Stimulated activated CD8-positive, alpha-beta memory T cell treated with anti-CD3 and anti-CD28 coated beads, Interleukin-15, amount 100 ng/mL, for 4 hours (primary cell): ENCODE measurements at regions not wholly inside any gene's neighbourhood (a gene's known extent, or its start where the extent isn't known, plus 50 kb on each side); places are given as distances from the start of the nearest gene placed in this dataset.

Experiments used
- DNase-seq, 2 donors: peaks; one replicate each; pipeline ENCODE4 v3.0.0-alpha.2; 2020; ENCODE audit warnings: low read depth in 2 of 2

- no peak for DNase-seq
Observed at GRCh38 chr16:79865918-79866317, 265.4 kb upstream of the MAF start.

DNA sequence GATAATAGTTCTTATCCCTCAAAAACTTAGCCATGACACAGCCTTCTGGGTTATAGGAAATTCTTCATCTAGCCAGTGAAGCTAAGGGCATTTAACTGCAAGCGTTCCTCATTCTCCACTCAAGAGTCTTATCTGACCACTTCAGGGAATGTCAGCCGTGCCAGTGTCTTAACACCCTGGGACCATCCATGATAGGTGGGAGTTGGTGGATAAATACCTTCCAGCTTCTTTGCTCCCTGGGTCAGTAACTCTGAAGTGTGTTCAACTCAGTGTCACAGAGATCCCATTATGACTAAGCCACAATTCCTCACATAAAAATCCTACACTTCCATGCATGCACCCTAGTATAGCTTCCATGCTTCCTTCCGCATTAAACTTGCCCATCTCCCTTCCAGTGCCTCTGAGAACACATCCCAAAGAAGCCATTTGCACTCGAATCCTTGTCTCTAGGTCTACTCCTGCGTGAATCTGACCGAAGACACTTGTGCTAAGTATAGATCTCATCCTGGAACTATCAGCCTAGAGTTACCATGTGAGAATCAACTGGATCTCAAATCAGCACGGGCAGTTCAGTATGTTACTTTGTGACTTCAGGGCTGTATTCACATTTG is 264.3 kb upstream of the MAF start:
- DNase-seq = no peak

DNA sequence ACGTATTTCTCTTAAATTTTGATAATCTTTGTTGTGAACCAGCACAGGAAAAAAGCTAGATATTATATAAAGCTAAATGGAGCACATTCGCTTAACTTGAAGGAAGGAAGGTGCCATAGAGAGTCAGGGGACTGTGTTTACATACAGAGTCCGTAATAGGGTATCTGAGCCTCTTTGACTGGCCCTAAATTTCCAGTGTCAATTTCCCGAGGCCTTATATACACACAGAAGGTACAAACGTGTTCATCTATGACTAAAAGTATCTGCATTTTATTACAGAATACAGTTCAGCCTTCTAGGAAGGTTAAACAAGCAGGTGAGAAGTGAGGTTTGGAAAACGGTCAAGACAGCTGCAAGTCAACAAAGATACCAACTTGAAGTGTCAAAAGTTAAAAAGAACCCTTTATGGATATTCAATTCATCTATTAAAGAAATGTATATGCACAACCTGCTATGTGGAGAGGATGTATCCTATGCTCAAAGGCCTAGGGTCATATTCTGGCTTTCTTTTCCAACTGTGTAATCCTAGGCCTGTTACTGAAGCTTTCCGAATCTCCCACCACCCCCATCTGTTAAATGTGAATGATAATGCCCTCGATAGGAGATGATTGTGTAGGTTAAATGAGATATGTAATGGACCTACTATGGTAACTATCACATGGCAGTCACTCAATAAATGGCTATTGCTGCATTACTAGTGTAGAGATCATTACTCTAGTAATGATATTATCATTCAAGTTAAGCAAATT is 263.7 kb upstream of the MAF start:
- no peak for DNase-seq

DNA sequence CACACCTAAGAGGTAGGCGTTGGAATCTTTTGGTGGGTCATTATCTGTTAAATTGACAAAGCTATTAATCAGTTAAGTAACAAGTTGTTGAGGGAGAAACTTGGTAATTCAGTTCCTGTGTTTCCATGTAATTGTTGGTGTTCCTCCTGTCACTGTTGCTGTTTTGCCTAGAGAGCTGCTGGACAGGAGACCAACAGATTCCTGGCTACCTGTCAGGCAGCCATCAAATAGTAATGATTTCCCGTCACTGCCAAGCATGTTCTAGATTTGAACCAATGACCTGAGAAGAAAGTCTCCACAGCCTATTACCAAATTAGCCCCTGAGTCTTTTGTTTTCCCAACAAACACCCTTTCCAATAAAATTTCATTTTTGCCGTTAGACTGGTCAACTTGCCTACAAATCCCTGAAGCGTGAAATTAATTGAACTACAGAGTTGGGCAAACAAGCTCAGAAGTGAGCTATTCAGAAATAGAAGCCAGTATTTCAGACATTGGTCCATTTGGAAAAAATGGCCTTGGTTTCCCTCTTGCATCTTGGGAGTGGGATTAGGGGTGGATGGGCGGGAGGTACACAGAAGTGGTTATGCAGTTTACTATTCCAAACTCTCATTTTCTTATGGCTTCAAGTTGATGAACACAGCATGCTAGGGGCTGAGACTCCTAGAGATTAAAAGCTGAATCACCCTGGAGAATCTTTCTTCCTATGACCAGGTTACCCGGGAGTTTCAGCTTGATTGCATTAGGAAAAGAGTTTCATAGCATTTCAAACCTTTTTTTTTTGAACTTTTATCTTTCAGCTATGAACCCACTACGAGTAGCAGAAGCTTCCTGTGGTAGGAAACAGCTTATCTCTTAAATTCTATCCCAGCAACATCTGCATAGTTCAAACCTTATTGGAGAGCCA is 262.8 kb upstream of the MAF start:
- no peak for DNase-seq

DNA sequence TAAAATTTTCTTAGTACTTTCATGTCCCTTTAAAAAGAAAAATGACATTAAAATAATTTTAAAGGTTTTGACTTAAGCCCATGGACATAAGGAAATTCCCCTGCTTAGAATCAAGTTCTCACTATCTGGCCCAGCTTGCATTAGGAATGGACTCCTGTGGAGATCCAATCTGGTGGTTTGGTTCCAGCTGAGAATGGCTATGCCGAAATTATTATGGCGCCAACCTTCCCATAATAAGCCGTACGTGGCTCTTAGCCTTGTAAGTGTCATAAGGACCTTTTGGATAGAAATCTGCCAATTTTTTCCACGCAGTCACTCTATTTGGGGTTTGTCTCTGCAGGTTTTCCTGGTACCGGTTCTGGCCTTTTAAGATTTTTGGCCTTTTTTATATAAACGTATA is 262.1 kb upstream of the MAF start:
- DNase-seq = no peak

DNA sequence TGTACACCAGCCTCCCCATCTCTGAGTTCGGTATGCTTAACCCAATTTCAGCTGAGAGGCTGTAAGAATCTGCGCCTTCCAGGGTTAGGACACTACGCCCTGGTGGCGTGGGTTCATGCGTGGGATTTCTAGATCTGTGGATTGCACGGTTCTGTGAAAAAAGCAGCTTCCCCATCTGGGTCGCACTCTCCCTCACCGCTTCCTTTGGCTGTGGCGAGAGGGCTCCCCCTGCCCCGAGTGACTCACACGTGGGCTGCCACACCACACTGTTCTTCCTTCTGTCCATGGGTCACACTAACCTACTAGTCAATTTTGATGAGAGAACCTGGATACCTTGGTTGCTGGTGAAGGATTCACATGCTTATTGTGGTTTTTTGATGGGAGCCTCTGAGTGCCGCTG is 256.0 kb upstream of the MAF start:
- no peak for DNase-seq

DNA sequence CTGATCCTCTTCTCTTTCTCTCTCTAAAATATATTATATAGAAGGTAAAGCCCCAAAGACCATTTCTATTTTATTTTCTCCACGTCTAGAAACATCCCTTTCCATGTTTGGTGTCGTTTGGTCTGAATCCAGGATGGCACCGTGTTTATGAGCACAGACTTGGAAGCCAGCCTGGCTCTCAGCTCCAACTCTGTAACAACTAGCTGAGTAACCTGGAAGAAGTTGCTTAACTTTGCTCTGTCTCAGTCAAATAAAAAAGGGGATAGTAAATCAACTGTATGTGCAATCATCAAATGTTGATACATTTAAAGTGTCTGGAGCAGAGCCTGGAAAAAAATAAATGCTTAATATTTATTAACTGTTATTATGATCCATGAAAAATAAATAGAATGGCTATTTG is 249.8 kb upstream of the MAF start:
- DNase-seq = no peak

DNA sequence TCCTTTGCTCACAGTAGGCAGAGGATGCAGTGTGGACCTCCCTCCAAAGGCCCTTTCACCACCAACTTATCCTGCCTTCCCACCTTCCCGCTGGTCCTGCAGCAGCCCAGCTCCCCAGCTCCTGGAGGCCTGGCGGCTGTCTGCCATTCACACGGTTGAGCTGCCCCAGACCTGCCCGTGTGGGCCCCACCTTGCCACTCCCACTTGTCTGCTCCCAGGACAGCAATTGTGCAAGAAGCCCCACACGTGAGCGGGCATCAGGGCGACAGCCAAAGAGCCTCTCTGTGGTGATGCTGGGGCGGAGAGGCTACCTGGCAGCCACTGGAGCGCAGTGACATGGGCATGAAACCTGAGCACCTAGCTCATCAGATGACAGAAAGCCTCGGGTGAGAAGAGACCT is 248.6 kb upstream of the MAF start:
- DNase-seq = no peak

DNA sequence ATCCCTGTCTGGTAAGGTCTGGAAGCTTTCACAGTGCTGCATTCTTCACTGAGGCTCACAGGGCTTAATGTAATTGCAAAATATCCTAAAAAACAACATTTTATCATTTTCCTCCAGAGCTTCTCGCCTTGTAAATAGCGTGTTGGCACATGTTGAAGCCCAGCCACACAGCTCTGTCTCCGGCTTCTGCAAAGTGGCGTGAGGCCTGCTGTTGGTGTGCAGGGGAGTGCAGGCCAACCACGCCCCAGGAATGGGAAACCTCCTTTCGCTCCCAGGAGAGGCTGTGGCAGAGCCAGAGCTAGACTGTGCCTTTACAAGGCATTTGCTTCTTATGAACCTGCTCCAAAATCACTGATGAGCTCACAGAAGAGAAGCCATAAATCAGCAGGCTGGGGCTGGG is 248.2 kb upstream of the MAF start:
- no peak for DNase-seq

GRCh38 chr16:79847569-79847968 is 247.0 kb upstream of the MAF start:
- no peak for DNase-seq

- no peak for DNase-seq
Observed at GRCh38 chr16:79847101-79847500, 246.6 kb upstream of the MAF start.

- DNase-seq = no peak
Observed at GRCh38 chr16:79845734-79846135, 245.2 kb upstream of the MAF start.

- DNase-seq = no peak
Observed at GRCh38 chr16:79845033-79845733, 244.6 kb upstream of the MAF start.

GRCh38 chr16:79844603-79845002 is 244.1 kb upstream of the MAF start:
- no peak for DNase-seq

GRCh38 chr16:79843631-79844043 is 243.1 kb upstream of the MAF start:
- DNase-seq = no peak

GRCh38 chr16:79843145-79843544 is 242.6 kb upstream of the MAF start:
- DNase-seq = no peak

GRCh38 chr16:79842197-79842596 is 241.7 kb upstream of the MAF start:
- no peak for DNase-seq

- DNase-seq = no peak
Observed at GRCh38 chr16:79839466-79840341, 239.2 kb upstream of the MAF start.

DNA sequence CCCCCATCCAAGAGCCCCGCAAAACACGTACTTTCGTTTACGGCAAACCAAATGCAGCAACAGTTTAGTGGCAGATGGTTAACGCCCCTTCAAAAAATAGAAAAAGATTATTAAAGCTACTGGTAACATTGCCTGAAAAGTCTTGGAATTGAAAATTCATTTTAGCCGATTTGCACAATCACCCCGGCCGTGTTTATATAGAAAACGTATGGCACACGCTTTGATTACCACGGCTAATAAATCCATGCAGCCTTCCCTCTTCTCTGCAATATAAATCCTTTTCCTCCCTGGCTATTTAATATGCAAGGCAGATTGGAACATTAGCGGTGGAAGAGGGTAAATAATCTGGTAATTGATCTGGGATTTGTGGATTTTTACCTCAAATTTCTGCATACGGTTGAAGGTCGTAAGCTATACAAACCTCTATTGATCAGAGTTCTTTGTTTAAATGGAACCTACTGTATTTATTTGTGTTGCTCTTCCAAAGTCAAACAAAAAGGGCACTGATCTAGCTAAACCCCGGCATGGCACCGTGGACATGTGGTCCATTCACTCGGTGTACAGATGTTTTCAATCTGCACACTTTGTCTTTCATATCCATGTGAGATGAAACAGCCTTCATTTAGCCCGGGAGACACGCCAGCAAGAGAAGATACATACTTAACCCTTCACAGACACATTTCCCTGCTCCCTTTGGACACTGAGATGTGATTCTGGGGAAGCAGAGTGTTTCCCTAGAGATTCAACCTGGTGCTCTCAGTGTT is 238.1 kb upstream of the MAF start:
- no peak for DNase-seq

DNA sequence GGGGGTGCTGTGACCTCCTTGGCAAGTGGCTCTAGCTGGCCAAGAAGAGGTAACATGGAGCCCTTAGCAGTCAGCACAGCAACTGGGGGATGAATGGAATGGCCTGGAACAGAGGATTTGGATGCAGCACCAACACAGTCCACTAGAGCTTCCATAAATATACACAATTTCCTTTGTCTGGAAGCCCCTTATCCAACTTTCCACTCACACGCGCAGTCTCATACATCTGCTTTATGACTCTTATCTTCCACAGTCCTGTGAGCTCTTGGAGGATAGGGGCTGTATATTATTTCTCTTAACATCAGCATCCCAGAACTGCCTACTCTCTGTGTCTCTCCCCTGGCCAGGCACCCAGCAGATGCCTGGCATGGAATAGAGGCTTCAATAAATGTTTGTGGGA is 235.6 kb upstream of the MAF start:
- DNase-seq = no peak
